ENCODE measurements at regions not wholly inside any gene's neighbourhood (a gene's known extent, or its start where the extent isn't known, plus 50 kb on each side); places are given as distances from the start of the nearest gene placed in this dataset.

DNA sequence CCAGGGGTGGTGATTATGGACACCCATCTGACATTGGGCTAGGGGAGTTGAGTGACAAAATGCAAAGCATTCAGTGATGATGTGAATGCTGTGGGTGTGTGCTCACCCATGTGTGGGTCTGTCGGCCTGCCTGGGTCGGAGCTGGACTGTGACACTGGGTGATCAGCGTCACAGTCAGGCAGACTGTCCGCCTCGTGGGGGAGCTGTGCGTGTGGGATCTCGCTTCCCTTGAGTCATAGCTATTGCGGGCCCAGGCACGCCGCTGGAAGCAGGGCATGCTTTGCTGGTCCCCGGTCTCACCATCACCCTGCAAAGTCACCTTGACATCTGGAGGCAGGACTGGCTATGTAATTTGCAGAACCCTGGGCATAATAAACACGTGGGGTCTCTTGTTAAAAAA lies 156.9 kb upstream of the IGSF21 start:
- peak in 1 of 2 donors; percentile 34 for TF ChIP-seq CTCF (conservative IDR thresholded peaks at IDR 0.05 in 1 of 2, IDR thresholded peaks at IDR 0.05 in 1 of 2; ENCODE audit: extremely low read depth in 1 of 2, insufficient read depth in 1 of 2, low read depth in 1 of 2, low read length in 2 of 2)
- TF ChIP-seq EZH2 (IDR thresholded peaks at IDR 0.05; ENCODE audit: borderline replicate concordance, low read length): no peak
